Suppressor macrophage (primary cell): ENCODE measurements at regions not wholly inside any gene's neighbourhood (a gene's known extent, or its start where the extent isn't known, plus 50 kb on each side); places are given as distances from the start of the nearest gene placed in this dataset.
"Not testable (repeated sequence)": the region's sequence is repeated elsewhere in the genome, so short reads cannot be mapped to it uniquely, and the experiment has no call there.

Experiments used
- DNase-seq, 4 experiments: peaks; one replicate each; pipeline ENCODE4 v3.0.0-alpha.2; 2020 to 2022

GRCh38 chrX:67288156-67288555, 255.7 kb upstream of the AR start:
- DNase-seq: no peak

GRCh38 chrX:67289055-67289499, 254.7 kb upstream of the AR start:
- no peak for DNase-seq

- DNase-seq: no peak
These were observed 253.2 kb upstream of the AR start for GRCh38 chrX:67290489-67291220.

GRCh38 chrX:67295924-67296323, 247.9 kb upstream of the AR start:
- no peak for DNase-seq

- DNase-seq: no peak
These were observed 247.4 kb upstream of the AR start for GRCh38 chrX:67296395-67296794.

GRCh38 chrX:67317725-67318124, 226.1 kb upstream of the AR start:
- no peak for DNase-seq

- peak in 3 of 4 experiments; percentile 2 to 51 (median 31) for DNase-seq
These were observed 215.3 kb upstream of the AR start for GRCh38 chrX:67328476-67328875.

GRCh38 chrX:67334323-67334722, 209.5 kb upstream of the AR start:
- no peak for DNase-seq

- no peak for DNase-seq
These were observed 205.6 kb upstream of the AR start for GRCh38 chrX:67338262-67338661.

- no peak for DNase-seq
These were observed 201.7 kb upstream of the AR start for GRCh38 chrX:67342138-67342537.

GRCh38 chrX:67346225-67346624, 197.6 kb upstream of the AR start:
- no peak for DNase-seq

GRCh38 chrX:67346667-67347066, 197.2 kb upstream of the AR start:
- DNase-seq: no peak

- DNase-seq: no peak
These were observed 196.7 kb upstream of the AR start for GRCh38 chrX:67347145-67347544.

- peak in 2 of 4 experiments; percentile 1 to 8 for DNase-seq
These were observed 192.4 kb upstream of the AR start for GRCh38 chrX:67351411-67351810.

GRCh38 chrX:67353651-67354370, 190.0 kb upstream of the AR start:
- DNase-seq: no peak

GRCh38 chrX:67361267-67361666, 182.6 kb upstream of the AR start:
- DNase-seq: not testable (repeated sequence)

- DNase-seq: no peak
These were observed 159.4 kb upstream of the AR start for GRCh38 chrX:67384403-67384802.

GRCh38 chrX:67408423-67409079, 135.3 kb upstream of the AR start:
- DNase-seq: no peak

- DNase-seq: no peak
These were observed 127.9 kb upstream of the AR start for GRCh38 chrX:67415937-67416336.

- DNase-seq: no peak
These were observed 116.9 kb upstream of the AR start for GRCh38 chrX:67426946-67427345.

- no peak for DNase-seq
These were observed 108.3 kb upstream of the AR start for GRCh38 chrX:67435536-67435935.

GRCh38 chrX:67436867-67437266, 107.0 kb upstream of the AR start:
- DNase-seq: no peak

GRCh38 chrX:67437821-67438220, 106.0 kb upstream of the AR start:
- DNase-seq: no peak

- not testable (repeated sequence) for DNase-seq
These were observed 68.6 kb upstream of the AR start for GRCh38 chrX:67475259-67475658.
